Esophagus (tissue), 2 donors: ENCODE measurements at regions not wholly inside any gene's neighbourhood (a gene's known extent, or its start where the extent isn't known, plus 50 kb on each side); places are given as distances from the start of the nearest gene placed in this dataset.
A peak's percentile ranks its signal among the peaks of the same experiment; 100 is the strongest.

Source experiments
- H3K27ac ChIP-seq, 2 donors: one replicate each; pipeline ENCODE4 v1.5.1; 2013; ENCODE audit warnings: low read depth in 2 of 2, mild to moderate bottlenecking in 2 of 2, inconsistent platforms in 1 of 2, low read length in 1 of 2, moderate library complexity in 1 of 2
- H3K27me3 ChIP-seq, 2 donors: one replicate each; pipeline ENCODE4 v1.6.1; 2013; ENCODE audit warnings: low read length in 2 of 2, control low read depth in 1 of 2, mild to moderate bottlenecking in 1 of 2; ENCODE audit not compliant: insufficient read depth in 2 of 2, control insufficient read depth in 1 of 2
- H3K36me3 ChIP-seq, 2 donors: one replicate each; pipeline ENCODE4 v1.6.1; 2013; ENCODE audit warnings: low read length in 1 of 2; ENCODE audit not compliant: control insufficient read depth in 2 of 2, insufficient read depth in 2 of 2
- H3K4me1 ChIP-seq, 2 donors: one replicate each; pipeline ENCODE4 v1.6.1; 2013; ENCODE audit warnings: low read length in 1 of 2; ENCODE audit not compliant: control insufficient read depth in 2 of 2, insufficient read depth in 2 of 2
- H3K4me3 ChIP-seq, 2 donors: one replicate each; pipeline ENCODE4 v1.5.1; 2013; ENCODE audit warnings: low read length in 2 of 2, mild to moderate bottlenecking in 2 of 2, low read depth in 1 of 2, moderate library complexity in 1 of 2
- H3K9me3 ChIP-seq, 2 donors: one replicate each; pipeline ENCODE4 v1.6.1; 2013; ENCODE audit warnings: mild to moderate bottlenecking in 2 of 2, low read depth in 1 of 2, low read length in 1 of 2, moderate library complexity in 1 of 2; ENCODE audit not compliant: control insufficient read depth in 2 of 2, insufficient read depth in 1 of 2
- WGBS, 2 donors: extraction: QIAGEN DNeasy Blood & Tissue Kit; methylation state at CpG; one replicate each; pipeline ENCODE4 v1.1.7; 2013; 5-methylcytosine and 5-hydroxymethylcytosine counted together
- donor health status: healthy with polysubstance abuse.
- donor health status: Bipolar disorder and iron deficiency.

DNA sequence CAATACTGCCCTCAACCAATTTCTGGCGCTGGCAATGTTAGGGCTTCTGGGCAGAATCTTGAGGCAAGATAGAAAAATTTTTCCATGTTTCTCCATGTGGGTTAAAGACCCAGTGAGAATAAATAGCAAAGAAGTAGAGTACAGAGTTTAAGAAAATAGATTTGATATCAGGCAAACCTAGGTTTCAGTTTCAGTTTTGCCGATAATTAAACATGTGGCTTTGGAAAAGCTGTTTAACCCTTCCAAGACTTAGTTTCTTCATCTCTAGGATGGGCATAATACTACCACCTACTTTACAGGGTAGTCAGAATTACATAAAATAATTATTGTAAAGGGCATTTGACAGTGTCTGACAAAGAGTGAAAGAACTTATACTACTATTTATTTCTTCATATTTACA lies 360.4 kb downstream of the PCNX1 start:
- no peaks in the 10 kb centered on the region for H3K36me3 ChIP-seq
- no peaks in the 10 kb centered on the region for H3K4me1 ChIP-seq
- H3K9me3 ChIP-seq = no peaks in the 10 kb centered on the region
- no peaks in the 10 kb centered on the region for H3K27me3 ChIP-seq
- peak overlapping the region in 1 of 2 donors; percentile 28 for H3K4me3 ChIP-seq
- WGBS, 2 donors = 23 to 24% methylated on average over 2 of the region's 2 CpGs
- no peak overlapping the region for H3K27ac ChIP-seq

DNA sequence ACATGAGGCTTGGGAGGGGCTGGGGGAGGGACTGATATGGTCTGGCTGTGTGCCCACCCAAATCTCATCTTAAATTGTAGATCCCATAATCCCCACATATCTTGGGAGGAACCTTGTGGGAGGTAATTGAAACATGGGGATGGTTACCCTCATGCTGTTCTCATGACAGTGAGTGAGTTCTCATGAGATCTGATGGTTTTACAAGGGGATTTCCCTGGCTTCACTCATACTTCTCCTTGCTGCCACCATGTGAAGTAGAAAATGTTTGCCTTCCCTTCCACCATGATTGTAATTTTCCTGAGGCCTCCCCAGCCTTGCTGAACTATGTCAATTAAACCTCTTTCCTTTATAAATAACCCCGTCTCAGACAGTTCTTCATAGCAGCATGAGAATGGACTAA lies 362.9 kb downstream of the PCNX1 start:
- Histone ChIP-seq H3K27ac (no peak overlapping the region), H3K4me1 (no peaks in the 10 kb centered on the region), H3K36me3 (no peaks in the 10 kb centered on the region), H3K4me3 (no peak overlapping the region), H3K27me3 (no peaks in the 10 kb centered on the region), H3K9me3 (no peaks in the 10 kb centered on the region)
- 95 to 97% methylated on average over 1 of the region's 1 CpG for WGBS, 2 donors

DNA sequence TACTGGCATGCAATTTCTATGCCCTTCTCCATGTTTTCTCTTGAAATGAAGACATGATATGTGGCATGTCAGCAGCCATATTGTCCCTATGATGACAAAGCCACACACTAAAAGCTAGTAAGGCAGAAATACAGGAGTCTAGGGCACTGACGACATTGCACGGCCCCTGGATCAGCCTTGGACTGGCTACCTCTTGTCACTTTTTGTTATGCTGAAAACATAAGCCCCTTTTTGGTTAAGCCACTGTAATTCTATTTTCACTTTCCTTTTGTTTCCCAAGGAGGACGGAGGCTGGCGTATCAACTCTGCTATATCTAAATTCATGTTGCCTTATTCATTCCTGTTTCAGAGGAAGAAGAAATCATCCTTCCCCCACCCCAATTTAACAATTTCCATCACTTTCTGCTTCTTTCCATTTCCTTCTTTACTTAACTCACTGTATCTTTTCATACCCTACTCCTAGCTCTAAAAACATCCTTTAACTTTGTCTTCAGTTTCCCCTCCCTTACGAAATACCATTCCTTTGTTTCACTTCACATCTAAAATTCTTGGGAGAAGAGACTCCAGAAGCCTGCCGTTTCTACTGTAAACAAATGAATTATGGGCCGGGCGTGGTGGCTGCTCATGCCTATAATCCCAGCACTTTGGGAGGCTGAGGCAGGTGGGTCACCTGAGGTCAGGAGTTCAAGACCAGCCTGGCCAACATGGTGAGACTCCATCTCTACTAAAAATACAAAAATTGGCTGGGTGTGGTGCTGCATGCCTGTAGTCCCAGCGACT lies 364.1 kb downstream of the PCNX1 start:
- Histone ChIP-seq H3K27ac (no peak overlapping the region), H3K4me1 (no peaks in the 10 kb centered on the region), H3K4me3 (no peak overlapping the region), H3K36me3 (no peaks in the 10 kb centered on the region), H3K9me3 (no peaks in the 10 kb centered on the region), H3K27me3 (no peaks in the 10 kb centered on the region)
- WGBS, 2 donors = 84 to 86% methylated on average over 9 of the region's 9 CpGs

DNA sequence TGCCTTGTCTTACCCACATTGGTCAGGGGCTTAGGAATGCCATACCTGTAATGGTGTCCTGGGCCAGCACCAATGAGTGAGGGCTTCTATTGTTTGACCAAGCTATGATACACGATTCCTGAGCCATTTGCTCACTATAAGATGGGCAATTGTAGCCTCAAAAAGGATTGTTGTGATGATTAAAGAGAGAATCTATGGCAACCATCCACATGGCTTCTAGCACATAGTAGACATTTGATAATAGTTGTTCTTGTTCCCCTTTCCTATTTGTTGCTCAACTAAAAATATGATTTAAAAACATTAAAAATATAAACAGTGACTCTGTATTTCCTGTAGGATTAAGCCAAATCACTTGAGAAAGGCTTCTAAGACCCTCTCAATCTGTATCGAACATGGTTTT lies 366.1 kb downstream of the PCNX1 start:
- H3K36me3 ChIP-seq = no peaks in the 10 kb centered on the region
- no peak overlapping the region for H3K27ac ChIP-seq
- no peaks in the 10 kb centered on the region for H3K4me1 ChIP-seq
- no peaks in the 10 kb centered on the region for H3K9me3 ChIP-seq
- H3K27me3 ChIP-seq = no peaks in the 10 kb centered on the region
- no peak overlapping the region for H3K4me3 ChIP-seq
- WGBS, 2 donors = 79 to 85% methylated on average over 2 of the region's 2 CpGs

DNA sequence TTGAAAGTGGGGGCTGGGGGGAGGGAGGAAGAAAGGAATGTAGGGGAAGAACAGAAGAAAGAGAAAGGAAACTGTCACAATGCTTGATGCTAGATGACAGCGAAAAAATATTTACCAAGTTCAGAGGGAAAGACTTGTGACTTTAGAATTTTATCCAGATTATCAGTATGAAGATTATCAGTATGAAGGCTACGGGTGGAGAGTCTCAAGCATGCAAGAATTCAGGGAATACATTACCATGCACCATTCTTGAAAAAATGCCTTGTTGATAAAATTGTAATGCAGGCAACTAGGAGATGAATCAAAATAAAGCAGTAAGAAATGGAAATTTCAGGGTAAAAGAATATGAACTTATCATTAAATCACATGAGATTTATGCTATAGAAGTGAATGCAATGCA lies 376.8 kb downstream of the PCNX1 start:
- Histone ChIP-seq H3K4me1 (no peaks in the 10 kb centered on the region), H3K36me3 (no peaks in the 10 kb centered on the region), H3K27me3 (no peaks in the 10 kb centered on the region), H3K9me3 (no peaks in the 10 kb centered on the region), H3K27ac (no peak overlapping the region), H3K4me3 (no peak overlapping the region)
- WGBS, 2 donors = 73 to 77% methylated on average over 2 of the region's 2 CpGs

DNA sequence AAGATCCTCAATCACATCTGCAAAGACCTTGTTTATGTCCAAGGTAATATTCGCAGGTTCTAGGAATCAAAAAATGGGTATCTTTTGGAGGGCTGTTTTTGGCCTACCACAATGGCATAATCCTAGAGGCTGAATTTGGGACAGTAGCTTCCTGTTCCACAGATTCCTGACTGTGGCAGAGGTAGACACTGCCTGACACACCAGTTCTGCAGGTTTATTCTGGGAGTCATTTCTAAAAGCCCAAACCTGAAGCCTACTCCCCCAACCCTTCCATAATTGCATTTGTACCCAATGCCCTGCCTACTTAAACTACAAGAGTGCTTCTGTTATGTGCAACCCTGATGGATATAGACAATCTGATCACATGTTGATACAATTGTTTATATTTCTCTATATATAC lies 378.9 kb downstream of the PCNX1 start:
- H3K4me1 ChIP-seq = no peaks in the 10 kb centered on the region
- 96 to 97% methylated on average over 1 of the region's 1 CpG for WGBS, 2 donors
- no peaks in the 10 kb centered on the region for H3K36me3 ChIP-seq
- H3K4me3 ChIP-seq = no peak overlapping the region
- H3K27me3 ChIP-seq = no peaks in the 10 kb centered on the region
- H3K9me3 ChIP-seq = no peaks in the 10 kb centered on the region
- H3K27ac ChIP-seq = no peak overlapping the region

DNA sequence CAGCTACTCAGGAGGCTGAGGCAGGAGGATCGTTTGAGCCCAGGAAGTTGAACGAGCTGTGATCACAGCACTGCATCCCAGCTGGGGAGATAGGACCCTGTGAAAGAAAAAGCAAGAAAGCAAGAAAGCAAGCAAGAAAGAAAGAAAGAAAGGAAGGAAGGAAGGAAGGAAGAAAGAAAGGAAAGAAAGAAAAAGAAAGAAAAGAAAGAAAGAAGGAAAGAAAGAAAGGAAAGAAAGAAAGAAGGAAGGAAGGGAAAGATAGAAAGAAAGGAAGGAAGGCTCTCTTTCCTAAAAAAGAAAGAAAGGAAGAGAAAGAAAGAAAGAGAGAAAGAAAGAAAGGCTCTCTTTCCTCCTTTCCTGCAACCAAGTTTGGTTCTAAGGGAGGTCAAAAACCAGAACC lies 380.3 kb downstream of the PCNX1 start:
- H3K27me3 ChIP-seq = no peaks in the 10 kb centered on the region
- H3K4me1 ChIP-seq = no peaks in the 10 kb centered on the region
- 83 to 86% methylated on average over 2 of the region's 2 CpGs for WGBS, 2 donors
- H3K36me3 ChIP-seq = no peaks in the 10 kb centered on the region
- no peak overlapping the region for H3K4me3 ChIP-seq
- no peaks in the 10 kb centered on the region for H3K9me3 ChIP-seq
- no peak overlapping the region for H3K27ac ChIP-seq

DNA sequence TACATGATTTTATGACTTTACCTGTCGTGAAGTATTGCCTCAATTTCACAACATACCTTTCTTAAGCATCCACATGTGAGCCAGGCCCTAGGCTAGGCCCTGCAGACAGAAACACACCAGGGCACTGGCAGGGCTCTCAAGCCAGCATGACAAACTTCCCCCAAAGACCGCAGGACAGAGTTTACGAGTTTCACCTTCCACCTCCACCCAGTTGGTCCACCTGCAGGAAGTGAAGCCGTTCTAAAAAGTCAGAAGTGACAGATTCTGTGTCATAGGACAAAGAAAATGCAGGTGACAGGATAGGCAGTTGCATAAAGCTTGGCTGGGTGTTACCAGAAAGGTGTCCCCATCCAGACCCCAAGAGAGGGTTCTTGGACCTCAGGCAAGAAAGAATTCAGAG lies 382.3 kb downstream of the PCNX1 start:
- WGBS, 2 donors = 73 to 75% methylated on average over 4 of the region's 4 CpGs
- no peak overlapping the region for H3K4me3 ChIP-seq
- H3K36me3 ChIP-seq = no peaks in the 10 kb centered on the region
- H3K27me3 ChIP-seq = no peaks in the 10 kb centered on the region
- no peaks in the 10 kb centered on the region for H3K4me1 ChIP-seq
- no peaks in the 10 kb centered on the region for H3K9me3 ChIP-seq
- peak overlapping the region; percentile 17 to 54 for H3K27ac ChIP-seq

DNA sequence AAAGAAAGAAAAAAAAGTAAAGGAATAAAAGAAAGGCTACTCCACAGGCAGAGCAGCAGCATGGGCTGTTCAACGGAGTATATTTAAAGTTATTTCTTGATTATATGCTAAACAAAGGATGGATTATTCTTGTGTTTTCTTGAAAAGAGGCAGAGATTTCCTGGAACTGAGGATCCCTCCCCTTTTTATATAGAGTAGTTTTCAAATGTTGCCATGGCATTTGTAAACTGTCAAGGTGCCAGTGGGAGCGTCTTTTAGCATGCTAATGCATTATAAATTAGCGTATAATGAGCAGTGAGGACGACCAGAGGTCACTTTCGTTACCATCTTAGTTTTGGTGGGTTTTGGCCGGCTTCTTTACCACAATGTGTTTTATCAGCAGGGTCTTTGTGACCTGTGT lies 383.0 kb downstream of the PCNX1 start:
- Histone ChIP-seq H3K27me3 (no peaks in the 10 kb centered on the region), H3K4me3 (no peak overlapping the region), H3K27ac (peak overlapping the region in 1 of 2 donors; percentile 53), H3K9me3 (peaks cover 0 to 2% of the 10 kb centered on the region in 2 donors), H3K4me1 (no peaks in the 10 kb centered on the region), H3K36me3 (no peaks in the 10 kb centered on the region)
- 68% methylated on average over 6 of the region's 6 CpGs for WGBS, 2 donors

DNA sequence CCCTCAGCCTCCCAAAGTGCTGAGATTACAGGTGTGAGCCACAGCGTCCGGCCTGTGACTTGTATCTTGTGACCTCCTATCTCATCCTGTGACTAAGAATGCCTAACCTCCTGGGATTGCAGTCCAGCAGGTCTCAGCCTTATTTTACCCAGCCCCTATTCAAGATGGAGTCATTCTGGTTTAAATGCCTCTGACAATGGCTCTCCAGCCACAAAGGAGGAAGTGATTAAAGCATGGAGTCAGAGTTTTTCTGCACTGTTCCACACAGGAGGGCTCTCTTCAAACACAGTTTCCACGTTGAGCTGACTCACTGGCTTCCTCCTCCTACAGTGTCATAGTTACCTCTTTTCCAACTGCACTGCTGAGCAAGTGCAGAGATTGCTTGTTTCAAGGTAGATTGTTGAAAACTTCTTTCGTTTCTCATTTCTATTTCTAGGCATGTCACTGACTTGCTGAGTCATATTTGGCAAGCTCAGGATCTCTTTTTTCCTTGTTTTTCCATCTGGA lies 383.8 kb downstream of the PCNX1 start:
- Histone ChIP-seq H3K27me3 (no peaks in the 10 kb centered on the region), H3K27ac (peak overlapping the region; percentile 29 to 77), H3K36me3 (no peaks in the 10 kb centered on the region), H3K9me3 (peaks cover 0 to 2% of the 10 kb centered on the region in 2 donors), H3K4me1 (no peaks in the 10 kb centered on the region), H3K4me3 (no peak overlapping the region)
- 35 to 54% methylated on average over 4 of the region's 4 CpGs for WGBS, 2 donors
